ENCODE measurements at regions not wholly inside any gene's neighbourhood (a gene's known extent, or its start where the extent isn't known, plus 50 kb on each side); places are given as distances from the start of the nearest gene placed in this dataset.

GRCh38 chr6:164663634-164664033 lies 645.8 kb downstream of the C6orf118 start:
- TF ChIP-seq SMC3 (IDR thresholded peaks at IDR 0.05; ENCODE audit: low read depth, low read length) (no peak), MAZ (IDR thresholded peaks at IDR 0.05; ENCODE audit: borderline replicate concordance, low read depth, low read length) (no peak), ELK1 (IDR thresholded peaks at IDR 0.05; ENCODE audit: borderline replicate concordance, low read depth, low read length) (no peak), USF2 (IDR thresholded peaks at IDR 0.05; ENCODE audit: low read depth, low read length) (no peak), CTCF (conservative IDR thresholded peaks at IDR 0.05; ENCODE audit: low read depth, low read length) (no peak), BHLHE40 (IDR thresholded peaks at IDR 0.05; ENCODE audit: low read depth, low read length) (no peak), POLR2A (IDR thresholded peaks at IDR 0.05; ENCODE audit: low read depth, low read length) (no peak), RAD21 (IDR thresholded peaks at IDR 0.05; ENCODE audit: low read length) (no peak), RCOR1 (IDR thresholded peaks at IDR 0.05; ENCODE audit: insufficient replicate concordance, low read length) (no peak)

All from IMR-90 (cell line).